ENCODE measurements at regions not wholly inside any gene's neighbourhood (a gene's known extent, or its start where the extent isn't known, plus 50 kb on each side); places are given as distances from the start of the nearest gene placed in this dataset.

- TF ChIP-seq CTCF (conservative IDR thresholded peaks at IDR 0.05 in 1 of 2, IDR thresholded peaks at IDR 0.05 in 1 of 2; ENCODE audit: low read depth in 1 of 2, low read length in 2 of 2) (no peak), EZH2 (IDR thresholded peaks at IDR 0.05; ENCODE audit: low read length, missing control alignments) (no peak)
Measured at GRCh38 chr16:5479926-5480325, 382.3 kb upstream of the EEF2KMT start.

Measured in fibroblast of lung (primary cell).